BE2C (cell line): ENCODE measurements at regions not wholly inside any gene's neighbourhood (a gene's known extent, or its start where the extent isn't known, plus 50 kb on each side); places are given as distances from the start of the nearest gene placed in this dataset.

Experiments used
- DNase-seq: peaks from one replicate; pipeline ENCODE4 v3.0.0-alpha.2; 2020
- H3K27me3 ChIP-seq: fragments of 250-450 bp; sonication (Bioruptor Pico); 2 replicates; pipeline ENCODE4 v1.5.1; 2020; ENCODE audit warnings: mild to moderate bottlenecking
- H3K36me3 ChIP-seq: fragments of 250-450 bp; sonication (Bioruptor Pico); 2 replicates; pipeline ENCODE4 v1.5.1; 2020; ENCODE audit warnings: mild to moderate bottlenecking
- H3K4me1 ChIP-seq: fragments of 250-450 bp; sonication (Bioruptor Pico); 2 replicates; pipeline ENCODE4 v1.5.1; 2020
- H3K4me3 ChIP-seq: 2 replicates; pipeline ENCODE4 v1.5.1; 2011; ENCODE audit warnings: low read depth, low read length
- H3K9me3 ChIP-seq: fragments of 250-450 bp; sonication (Bioruptor Pico); 2 replicates; pipeline ENCODE4 v1.5.1; 2020
- CTCF ChIP-seq: IDR thresholded peaks from 2 replicates; pipeline ENCODE4 v1.5.1; 2012; ENCODE audit warnings: mild to moderate bottlenecking, low read depth, low read length

GRCh38 chr4:63563288-63564014 lies 845.8 kb downstream of the TECRL start:
- Histone ChIP-seq H3K4me1 (no peaks in the 10 kb centered on the region), H3K27me3 (no peaks in the 10 kb centered on the region), H3K4me3 (no peak overlapping the region), H3K36me3 (no peaks in the 10 kb centered on the region), H3K9me3 (no peaks in the 10 kb centered on the region)
- peak; percentile 38 for TF ChIP-seq CTCF
- no peak for DNase-seq

GRCh38 chr4:63558709-63559108 lies 850.5 kb downstream of the TECRL start:
- Histone ChIP-seq H3K27me3 (no peaks in the 10 kb centered on the region), H3K4me3 (no peak overlapping the region), H3K4me1 (no peaks in the 10 kb centered on the region), H3K9me3 (no peaks in the 10 kb centered on the region), H3K36me3 (no peaks in the 10 kb centered on the region)
- no peak for TF ChIP-seq CTCF
- DNase-seq = no peak

GRCh38 chr4:63556332-63556731 lies 852.9 kb downstream of the TECRL start:
- H3K36me3 ChIP-seq = no peaks in the 10 kb centered on the region
- no peaks in the 10 kb centered on the region for H3K27me3 ChIP-seq
- H3K4me1 ChIP-seq = no peaks in the 10 kb centered on the region
- H3K4me3 ChIP-seq = no peak overlapping the region
- no peaks in the 10 kb centered on the region for H3K9me3 ChIP-seq
- peak; percentile 13; the same call in 1 of the 2 replicates for TF ChIP-seq CTCF
- DNase-seq = no peak

GRCh38 chr4:63553123-63553522 lies 856.1 kb downstream of the TECRL start:
- Histone ChIP-seq H3K27me3 (no peaks in the 10 kb centered on the region), H3K36me3 (no peaks in the 10 kb centered on the region), H3K4me3 (no peak overlapping the region), H3K9me3 (no peaks in the 10 kb centered on the region), H3K4me1 (no peaks in the 10 kb centered on the region)
- no peak for TF ChIP-seq CTCF
- DNase-seq = no peak

GRCh38 chr4:63541828-63542227 lies 867.4 kb downstream of the TECRL start:
- H3K27me3 ChIP-seq = no peaks in the 10 kb centered on the region
- H3K4me1 ChIP-seq = no peaks in the 10 kb centered on the region
- H3K36me3 ChIP-seq = no peaks in the 10 kb centered on the region
- H3K4me3 ChIP-seq = no peak overlapping the region
- H3K9me3 ChIP-seq = no peaks in the 10 kb centered on the region
- DNase-seq = no peak
- no peak for TF ChIP-seq CTCF

- DNase-seq = no peak
- H3K9me3 ChIP-seq = no peaks in the 10 kb centered on the region
- no peaks in the 10 kb centered on the region for H3K27me3 ChIP-seq
- H3K36me3 ChIP-seq = no peaks in the 10 kb centered on the region
- no peak for TF ChIP-seq CTCF
- H3K4me3 ChIP-seq = no peak overlapping the region
- no peaks in the 10 kb centered on the region for H3K4me1 ChIP-seq
Observed at GRCh38 chr4:63529581-63530337, 879.5 kb downstream of the TECRL start.
